ENCODE measurements at regions not wholly inside any gene's neighbourhood (a gene's known extent, or its start where the extent isn't known, plus 50 kb on each side); places are given as distances from the start of the nearest gene placed in this dataset.

- no peak for TF ChIP-seq EZH2 (optimal IDR thresholded peaks at IDR 0.05; ENCODE audit: low read depth, low read length)
- TF ChIP-seq EZH2phosphoT487 (IDR thresholded peaks at IDR 0.05; ENCODE audit: low read length): no peak
These were observed 301.1 kb upstream of the GOLIM4 start for GRCh38 chr3:168396861-168397260.

Data from MM.1S (cell line).